MM.1S (cell line): ENCODE measurements at regions not wholly inside any gene's neighbourhood (a gene's known extent, or its start where the extent isn't known, plus 50 kb on each side); places are given as distances from the start of the nearest gene placed in this dataset.

ENCODE experiments used
- DNase-seq: peaks from one replicate; pipeline ENCODE4 v3.0.0-alpha.2; 2015
- H2AFZ ChIP-seq: fragments of 300-600 bp; sonication (generic); 2 replicates; pipeline ENCODE4 v1.6.0; 2016; ENCODE audit warnings: antibody characterized with exemption, low read length
- H3F3A ChIP-seq: fragments of 300-600 bp; sonication (generic); 2 replicates; pipeline ENCODE4 v1.6.1; 2016; ENCODE audit warnings: mild to moderate bottlenecking, antibody characterized with exemption, low read length, moderate library complexity, mixed read lengths; ENCODE audit not compliant: insufficient read depth
- H3K27ac ChIP-seq: fragments of 300-600 bp; sonication (generic); 2 replicates; pipeline ENCODE4 v1.5.1; 2016; ENCODE audit warnings: mild to moderate bottlenecking, low read length
- H3K27me3 ChIP-seq: fragments of 300-600 bp; sonication (generic); replicated peaks from 2 replicates; pipeline ENCODE4 v1.6.0; 2016; ENCODE audit warnings: low read length; ENCODE audit not compliant: insufficient read depth
- H3K36me3 ChIP-seq: fragments of 300-600 bp; sonication (generic); replicated peaks from 2 replicates; pipeline ENCODE4 v1.6.1; 2016; ENCODE audit warnings: mild to moderate bottlenecking, low read length, mixed read lengths; ENCODE audit not compliant: insufficient read depth
- H3K4me1 ChIP-seq: fragments of 300-600 bp; sonication (generic); 2 replicates; pipeline ENCODE4 v1.6.1; 2016; ENCODE audit warnings: low read length, mixed read lengths
- H3K4me2 ChIP-seq: fragments of 300-600 bp; sonication (generic); 2 replicates; pipeline ENCODE4 v1.6.0; 2016; ENCODE audit warnings: low read depth, low read length
- H3K4me3 ChIP-seq: fragments of 300-600 bp; sonication (generic); 2 replicates; pipeline ENCODE4 v1.5.1; 2016; ENCODE audit warnings: low read length, mixed read lengths
- H3K79me2 ChIP-seq: fragments of 300-600 bp; sonication (generic); 2 replicates; pipeline ENCODE4 v1.6.1; 2016; ENCODE audit warnings: mixed run types, low read length, mixed read lengths
- H3K9ac ChIP-seq: fragments of 300-600 bp; sonication (generic); 2 replicates; pipeline ENCODE4 v1.6.1; 2016; ENCODE audit warnings: low read length, mixed read lengths
- H3K9me2 ChIP-seq: fragments of 300-600 bp; sonication (generic); replicated peaks from 2 replicates; pipeline ENCODE4 v1.6.1; 2016; ENCODE audit warnings: mild to moderate bottlenecking, low read length, mixed read lengths; ENCODE audit not compliant: insufficient read depth
- H3K9me3 ChIP-seq: fragments of 300-600 bp; sonication (generic); replicated peaks from 2 replicates; pipeline ENCODE4 v1.6.1; 2016; ENCODE audit warnings: mild to moderate bottlenecking, low read length, mixed read lengths; ENCODE audit not compliant: insufficient read depth
- H4K20me1 ChIP-seq: fragments of 300-600 bp; sonication (generic); 2 replicates; pipeline ENCODE4 v1.6.1; 2016; ENCODE audit warnings: mild to moderate bottlenecking, low read length, moderate library complexity, mixed read lengths; ENCODE audit not compliant: insufficient read depth
- EZH2 ChIP-seq: fragments of 300-600 bp; sonication (generic); optimal IDR thresholded peaks from 2 replicates; pipeline ENCODE3; 2017; ENCODE audit warnings: low read depth, mild to moderate bottlenecking, antibody characterized with exemption, low read length, mixed read lengths
- EZH2phosphoT487 ChIP-seq: fragments of 300-600 bp; sonication (generic); IDR thresholded peaks from 2 replicates; pipeline ENCODE4 v1.6.1; 2018; ENCODE audit warnings: antibody characterized with exemption, low read length
- TF ChIP-seq, protein P1 (sequence below): fragments of 300-600 bp; sonication (generic); IDR thresholded peaks from 2 replicates; pipeline ENCODE4 v1.5.1; 2016; ENCODE audit warnings: antibody characterized with exemption, low read length, mixed read lengths

DNA sequence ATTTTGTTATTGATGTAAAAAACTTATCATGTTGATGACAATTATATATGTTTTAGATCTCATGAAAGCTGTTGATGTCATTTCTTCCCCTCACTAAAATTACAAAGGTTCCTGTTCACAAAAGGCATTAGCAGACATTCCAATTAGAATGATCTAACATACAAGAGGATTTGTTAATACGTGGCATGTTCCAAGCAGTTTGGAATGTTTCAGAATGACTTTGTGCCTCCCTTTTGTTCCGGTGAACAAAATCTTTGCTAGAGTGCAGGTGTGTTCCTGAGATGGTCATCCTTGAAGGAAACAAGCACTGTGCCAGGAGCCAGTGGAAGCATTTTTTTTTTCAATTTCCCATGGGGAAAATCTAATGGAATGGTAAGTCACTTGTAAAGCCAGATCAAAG lies 108.0 kb upstream of the KCTD3 start:
- no peak for TF ChIP-seq EZH2
- TF ChIP-seq, protein P1, sequence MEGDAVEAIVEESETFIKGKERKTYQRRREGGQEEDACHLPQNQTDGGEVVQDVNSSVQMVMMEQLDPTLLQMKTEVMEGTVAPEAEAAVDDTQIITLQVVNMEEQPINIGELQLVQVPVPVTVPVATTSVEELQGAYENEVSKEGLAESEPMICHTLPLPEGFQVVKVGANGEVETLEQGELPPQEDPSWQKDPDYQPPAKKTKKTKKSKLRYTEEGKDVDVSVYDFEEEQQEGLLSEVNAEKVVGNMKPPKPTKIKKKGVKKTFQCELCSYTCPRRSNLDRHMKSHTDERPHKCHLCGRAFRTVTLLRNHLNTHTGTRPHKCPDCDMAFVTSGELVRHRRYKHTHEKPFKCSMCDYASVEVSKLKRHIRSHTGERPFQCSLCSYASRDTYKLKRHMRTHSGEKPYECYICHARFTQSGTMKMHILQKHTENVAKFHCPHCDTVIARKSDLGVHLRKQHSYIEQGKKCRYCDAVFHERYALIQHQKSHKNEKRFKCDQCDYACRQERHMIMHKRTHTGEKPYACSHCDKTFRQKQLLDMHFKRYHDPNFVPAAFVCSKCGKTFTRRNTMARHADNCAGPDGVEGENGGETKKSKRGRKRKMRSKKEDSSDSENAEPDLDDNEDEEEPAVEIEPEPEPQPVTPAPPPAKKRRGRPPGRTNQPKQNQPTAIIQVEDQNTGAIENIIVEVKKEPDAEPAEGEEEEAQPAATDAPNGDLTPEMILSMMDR: no peak
- no peak for TF ChIP-seq EZH2phosphoT487
- H3K79me2 ChIP-seq: no peaks in the 10 kb centered on the region

DNA sequence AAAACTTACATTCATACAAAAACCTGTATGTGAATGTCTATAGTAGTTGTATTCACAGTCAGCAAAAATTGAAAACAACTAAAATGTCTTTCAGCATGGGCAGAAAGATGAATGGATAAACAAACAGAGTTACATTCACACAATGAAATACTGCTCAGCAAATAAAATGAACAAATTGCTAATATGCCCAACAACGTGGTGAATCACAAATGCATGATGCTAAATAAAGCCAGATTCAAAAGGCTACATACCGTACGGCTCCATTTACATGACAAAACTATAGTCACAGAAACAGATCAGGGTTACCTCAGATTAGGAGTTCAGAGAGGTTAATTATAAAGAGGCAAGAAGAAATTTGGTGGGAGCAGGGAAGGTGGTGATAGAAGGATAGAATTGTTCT lies 100.7 kb upstream of the KCTD3 start:
- Histone ChIP-seq H3K9me2 (no peaks in the 10 kb centered on the region), H4K20me1 (no peaks in the 10 kb centered on the region), H3K4me2 (no peak overlapping the region), H3K27ac (no peak overlapping the region), H3F3A (no peaks in the 10 kb centered on the region), H3K9me3 (no peaks in the 10 kb centered on the region), H3K9ac (no peak overlapping the region), H3K4me3 (no peak overlapping the region), H3K79me2 (no peaks in the 10 kb centered on the region), H3K36me3 (no peaks in the 10 kb centered on the region), H3K27me3 (no peaks in the 10 kb centered on the region), H2AFZ (no peak overlapping the region), H3K4me1 (no peaks in the 10 kb centered on the region)
- DNase-seq: no peak
- TF ChIP-seq EZH2 (no peak), EZH2phosphoT487 (no peak)
- TF ChIP-seq, protein P1: no peak

More for the DNA sequence above, 108.0 kb upstream of the KCTD3 start:
- H4K20me1 ChIP-seq: no peaks in the 10 kb centered on the region
- DNase-seq: no peak
- no peak overlapping the region for H3K27ac ChIP-seq
- H3K36me3 ChIP-seq: no peaks in the 10 kb centered on the region
- no peaks in the 10 kb centered on the region for H3K9me3 ChIP-seq
- no peak overlapping the region for H3K4me3 ChIP-seq
- H2AFZ ChIP-seq: no peak overlapping the region
- no peak overlapping the region for H3K9ac ChIP-seq
- no peaks in the 10 kb centered on the region for H3K4me1 ChIP-seq
- H3F3A ChIP-seq: no peaks in the 10 kb centered on the region
- no peak overlapping the region for H3K4me2 ChIP-seq
- H3K27me3 ChIP-seq: no peaks in the 10 kb centered on the region
- H3K9me2 ChIP-seq: no peaks in the 10 kb centered on the region

DNA sequence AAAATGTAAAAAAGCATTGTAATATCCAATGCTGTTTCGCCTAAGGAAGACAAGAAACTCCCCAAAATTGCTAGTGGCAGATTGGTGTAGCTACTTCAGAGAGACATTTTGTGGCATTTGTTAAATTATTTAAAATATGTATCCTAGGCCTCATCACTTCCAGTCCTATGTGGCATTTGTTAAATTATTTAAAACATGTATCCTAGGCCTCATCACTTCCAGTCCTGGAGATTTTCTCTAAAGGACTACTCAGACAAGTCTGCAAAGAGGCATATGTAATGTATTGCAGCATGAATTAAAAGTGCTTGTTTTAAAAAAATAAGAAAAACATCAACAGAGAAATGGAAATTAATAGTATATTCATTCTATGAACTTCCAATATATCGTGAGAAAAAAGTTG lies 95.6 kb upstream of the KCTD3 start:
- Histone ChIP-seq H4K20me1 (no peaks in the 10 kb centered on the region), H3K9ac (no peak overlapping the region), H3K36me3 (no peaks in the 10 kb centered on the region), H3K79me2 (no peaks in the 10 kb centered on the region), H3F3A (no peaks in the 10 kb centered on the region), H3K27ac (no peak overlapping the region), H3K9me2 (no peaks in the 10 kb centered on the region), H3K4me3 (no peak overlapping the region), H3K4me2 (no peak overlapping the region), H3K4me1 (no peaks in the 10 kb centered on the region), H3K9me3 (no peaks in the 10 kb centered on the region), H2AFZ (no peak overlapping the region), H3K27me3 (no peaks in the 10 kb centered on the region)
- no peak for DNase-seq
- TF ChIP-seq EZH2phosphoT487 (no peak), EZH2 (no peak)
- TF ChIP-seq, protein P1: no peak
